Naive thymus-derived CD4-positive, alpha-beta T cell (primary cell): ENCODE measurements at regions not wholly inside any gene's neighbourhood (a gene's known extent, or its start where the extent isn't known, plus 50 kb on each side); places are given as distances from the start of the nearest gene placed in this dataset.

Experiments used
- ATAC-seq: fragments of 150-1000 bp; cut with Tn5 transposase; 2 replicates; pipeline ENCODE4 v1.10.0; 2021; ENCODE audit warnings: mild to moderate bottlenecking, moderate library complexity
- CTCF ChIA-PET: fragments of 350-600 bp; sonication (Branson Sonifier 250); formaldehyde crosslinking; loops from one replicate; lab custom pipeline; 2021; ENCODE audit warnings: antibody characterized with exemption; lab: Charles Lee
- POLR2A ChIA-PET: fragments of 350-600 bp; sonication (Branson Sonifier 250); formaldehyde crosslinking; loops from one replicate; lab custom pipeline; 2021; ENCODE audit warnings: antibody characterized with exemption, inconsistent platforms; lab: Charles Lee
- DNase-seq, 9 donors: peaks; one replicate each; pipeline versions ENCODE4 v3.0.0 to v3.0.0-alpha.2; 2020 to 2022; ENCODE audit warnings: mixed read lengths in 1 of 9
- H3K27ac ChIP-seq: one replicate; pipeline ENCODE4 v1.7.0; 2013; ENCODE audit warnings: mild to moderate bottlenecking, low read depth, low read length, moderate library complexity
- H3K27me3 ChIP-seq, 2 donors: one replicate each; pipeline ENCODE4 v1.7.0; 2013; ENCODE audit warnings: low read length in 2 of 2, mild to moderate bottlenecking in 2 of 2, moderate library complexity in 2 of 2; ENCODE audit not compliant: control insufficient read depth in 2 of 2, insufficient read depth in 2 of 2
- H3K36me3 ChIP-seq, 3 experiments: 1 replicate in 2 of 3; 2 replicates in 1 of 3; pipeline ENCODE4 v1.7.0; 2013; ENCODE audit warnings: low read length in 3 of 3, mild to moderate bottlenecking in 3 of 3, moderate library complexity in 1 of 3; ENCODE audit not compliant: insufficient read depth in 3 of 3, control insufficient read depth in 2 of 3
- H3K4me1 ChIP-seq, 2 donors: one replicate each; pipeline ENCODE4 v1.7.0; 2013; ENCODE audit warnings: low read length in 2 of 2, mild to moderate bottlenecking in 2 of 2, moderate library complexity in 1 of 2; ENCODE audit not compliant: control insufficient read depth in 2 of 2, insufficient read depth in 2 of 2
- H3K4me3 ChIP-seq: 2 replicates; pipeline ENCODE4 v1.7.0; 2013; ENCODE audit warnings: mild to moderate bottlenecking, low read length
- H3K9me3 ChIP-seq, 3 experiments: 1 replicate in 2 of 3; 2 replicates in 1 of 3; pipeline ENCODE4 v1.7.0; 2013; ENCODE audit warnings: low read length in 3 of 3; ENCODE audit not compliant: control insufficient read depth in 2 of 3
- H3K27ac Mint-ChIP-seq, 9 donors: one replicate each; pipeline ENCODE4 v1.8.0; 2020 to 2022; ENCODE audit warnings: mixed read lengths in 9 of 9, mild to moderate bottlenecking in 8 of 9, moderate library complexity in 5 of 9, inconsistent platforms in 2 of 9
- H3K27me3 Mint-ChIP-seq, 5 donors: one replicate each; pipeline ENCODE4 v1.8.0; 2021 to 2022; ENCODE audit warnings: mixed read lengths in 5 of 5, mild to moderate bottlenecking in 1 of 5
- H3K36me3 Mint-ChIP-seq, 5 donors: one replicate each; pipeline ENCODE4 v1.8.0; 2020 to 2022; ENCODE audit warnings: mixed read lengths in 5 of 5, mild to moderate bottlenecking in 3 of 5, inconsistent platforms in 1 of 5
- H3K4me1 Mint-ChIP-seq, 7 donors: one replicate each; pipeline ENCODE4 v1.8.0; 2020 to 2022; ENCODE audit warnings: mixed read lengths in 7 of 7, mild to moderate bottlenecking in 3 of 7, inconsistent platforms in 1 of 7
- H3K4me3 Mint-ChIP-seq, 10 donors: one replicate each; pipeline ENCODE4 v1.8.0; 2020 to 2022; ENCODE audit warnings: mild to moderate bottlenecking in 10 of 10, mixed read lengths in 10 of 10, moderate library complexity in 6 of 10, inconsistent platforms in 2 of 10
- H3K9me3 Mint-ChIP-seq, 11 donors: one replicate each; pipeline ENCODE4 v1.8.0; 2020 to 2022; ENCODE audit warnings: mixed read lengths in 11 of 11, mild to moderate bottlenecking in 4 of 11, inconsistent platforms in 1 of 11, moderate library complexity in 1 of 11
- intact Hi-C, 2 donors: fragments of 100-400 bp; cut with micrococcal nuclease; formaldehyde crosslinking; loops; one replicate each; pipeline ENCODE4 v1.15.1; 2023

- POLR2A ChIA-PET = no interaction called here
- no peaks in the 10 kb centered on the region for H3K4me1 Mint-ChIP-seq
Measured at GRCh38 chr2:52897511-52898044, 870.0 kb upstream of the CHAC2 start.

GRCh38 chr2:52895726-52896340 lies 871.8 kb upstream of the CHAC2 start:
- no peaks in the 10 kb centered on the region for H3K4me1 Mint-ChIP-seq

More at GRCh38 chr2:52897511-52898044, 870.0 kb upstream of the CHAC2 start:
- Mint-ChIP-seq H3K27me3 (peaks cover 0 to 7% (median 0%) of the 10 kb centered on the region in 5 donors), H3K4me3 (no peak overlapping the region), H3K36me3 (peaks cover 0 to 3% (median 0%) of the 10 kb centered on the region in 5 donors), H3K27ac (no peak overlapping the region), H3K9me3 (peaks cover 5 to 48% (median 19%) of the 10 kb centered on the region in 11 donors)
- Histone ChIP-seq H3K27me3 (no peaks in the 10 kb centered on the region), H3K9me3 (no peaks in the 10 kb centered on the region), H3K4me3 (no peak overlapping the region), H3K27ac (no peak overlapping the region), H3K4me1 (no peaks in the 10 kb centered on the region), H3K36me3 (no peaks in the 10 kb centered on the region)
- ATAC-seq = no peak
- no peak for DNase-seq
- intact Hi-C loops = no loop called here
- CTCF ChIA-PET = no interaction called here

GRCh38 chr2:52886556-52886955 lies 881.0 kb upstream of the CHAC2 start:
- intact Hi-C loops = no loop called here
- Mint-ChIP-seq H3K27me3 (no peaks in the 10 kb centered on the region), H3K36me3 (no peaks in the 10 kb centered on the region), H3K27ac (no peak overlapping the region), H3K9me3 (peaks cover 0 to 8% (median 0%) of the 10 kb centered on the region in 11 donors), H3K4me1 (no peaks in the 10 kb centered on the region), H3K4me3 (no peak overlapping the region)
- H3K4me3 ChIP-seq = no peak overlapping the region
- ATAC-seq (no peak), DNase-seq (no peak)
- no peak overlapping the region for H3K27ac ChIP-seq
- no peaks in the 10 kb centered on the region for H3K36me3 ChIP-seq
- H3K9me3 ChIP-seq = no peaks in the 10 kb centered on the region
- CTCF ChIA-PET = no interaction called here
- POLR2A ChIA-PET = no interaction called here
- H3K4me1 ChIP-seq = no peaks in the 10 kb centered on the region
- H3K27me3 ChIP-seq = no peaks in the 10 kb centered on the region

More at GRCh38 chr2:52895726-52896340, 871.8 kb upstream of the CHAC2 start:
- H3K36me3 Mint-ChIP-seq = peaks cover 0 to 4% (median 0%) of the 10 kb centered on the region in 5 donors
- H3K27me3 ChIP-seq = no peaks in the 10 kb centered on the region
- DNase-seq (no peak), ATAC-seq (no peak)
- no peak overlapping the region for H3K4me3 ChIP-seq
- no peaks in the 10 kb centered on the region for H3K4me1 ChIP-seq
- no peak overlapping the region for H3K27ac ChIP-seq
- peaks cover 9 to 58% (median 17%) of the 10 kb centered on the region in 11 donors for H3K9me3 Mint-ChIP-seq
- H3K27me3 Mint-ChIP-seq = peaks cover 0 to 7% (median 0%) of the 10 kb centered on the region in 5 donors
- H3K4me3 Mint-ChIP-seq = no peak overlapping the region
- H3K9me3 ChIP-seq = no peaks in the 10 kb centered on the region
- ChIA-PET POLR2A (no interaction called here), CTCF (no interaction called here)
- intact Hi-C loops = no loop called here
- H3K36me3 ChIP-seq = no peaks in the 10 kb centered on the region
- no peak overlapping the region for H3K27ac Mint-ChIP-seq

- ATAC-seq (no peak), DNase-seq (no peak)
- Mint-ChIP-seq H3K36me3 (no peaks in the 10 kb centered on the region), H3K4me1 (no peaks in the 10 kb centered on the region), H3K27me3 (no peaks in the 10 kb centered on the region), H3K9me3 (peaks cover 0 to 7% (median 0%) of the 10 kb centered on the region in 11 donors), H3K27ac (no peak overlapping the region), H3K4me3 (no peak overlapping the region)
- ChIA-PET POLR2A (no interaction called here), CTCF (no interaction called here)
- H3K9me3 ChIP-seq = no peaks in the 10 kb centered on the region
- no peak overlapping the region for H3K4me3 ChIP-seq
- intact Hi-C loops = no loop called here
- H3K4me1 ChIP-seq = no peaks in the 10 kb centered on the region
- H3K27me3 ChIP-seq = no peaks in the 10 kb centered on the region
- no peaks in the 10 kb centered on the region for H3K36me3 ChIP-seq
- no peak overlapping the region for H3K27ac ChIP-seq
Measured at GRCh38 chr2:52884761-52885352, 882.7 kb upstream of the CHAC2 start.

GRCh38 chr2:52882974-52883373 lies 884.6 kb upstream of the CHAC2 start:
- Histone ChIP-seq H3K4me1 (no peaks in the 10 kb centered on the region), H3K27me3 (no peaks in the 10 kb centered on the region), H3K4me3 (no peak overlapping the region), H3K27ac (no peak overlapping the region), H3K9me3 (no peaks in the 10 kb centered on the region), H3K36me3 (no peaks in the 10 kb centered on the region)
- Mint-ChIP-seq H3K27me3 (no peaks in the 10 kb centered on the region), H3K9me3 (peaks cover 0 to 11% (median 0%) of the 10 kb centered on the region in 11 donors), H3K36me3 (no peaks in the 10 kb centered on the region), H3K4me1 (no peaks in the 10 kb centered on the region), H3K4me3 (no peak overlapping the region), H3K27ac (no peak overlapping the region)
- ATAC-seq (no peak), DNase-seq (no peak)
- ChIA-PET CTCF (no interaction called here), POLR2A (no interaction called here)
- intact Hi-C loops = no loop called here

- ChIA-PET CTCF (no interaction called here), POLR2A (no interaction called here)
- H3K4me3 Mint-ChIP-seq = no peak overlapping the region
- ATAC-seq (no peak), DNase-seq (no peak)
- Histone ChIP-seq H3K36me3 (no peaks in the 10 kb centered on the region), H3K4me1 (no peaks in the 10 kb centered on the region), H3K27me3 (no peaks in the 10 kb centered on the region), H3K9me3 (no peaks in the 10 kb centered on the region), H3K27ac (no peak overlapping the region), H3K4me3 (no peak overlapping the region)
- no peaks in the 10 kb centered on the region for H3K36me3 Mint-ChIP-seq
- H3K4me1 Mint-ChIP-seq = no peaks in the 10 kb centered on the region
- no peaks in the 10 kb centered on the region for H3K27me3 Mint-ChIP-seq
- intact Hi-C loops = no loop called here
- H3K27ac Mint-ChIP-seq = no peak overlapping the region
- peaks cover 0 to 10% (median 0%) of the 10 kb centered on the region in 11 donors for H3K9me3 Mint-ChIP-seq
Measured at GRCh38 chr2:52881606-52882005, 886.0 kb upstream of the CHAC2 start.

- CTCF ChIA-PET = no interaction called here
- no peak overlapping the region for H3K27ac ChIP-seq
- H3K9me3 Mint-ChIP-seq = peaks cover 0 to 11% (median 0%) of the 10 kb centered on the region in 11 donors
- H3K4me3 ChIP-seq = no peak overlapping the region
- DNase-seq = no peak
- no peaks in the 10 kb centered on the region for H3K9me3 ChIP-seq
- H3K27me3 Mint-ChIP-seq = no peaks in the 10 kb centered on the region
- no peaks in the 10 kb centered on the region for H3K4me1 ChIP-seq
- H3K36me3 Mint-ChIP-seq = no peaks in the 10 kb centered on the region
- H3K36me3 ChIP-seq = no peaks in the 10 kb centered on the region
- intact Hi-C loops = no loop called here
- ATAC-seq = no peak
- no peak overlapping the region for H3K4me3 Mint-ChIP-seq
- no peaks in the 10 kb centered on the region for H3K4me1 Mint-ChIP-seq
- no peak overlapping the region for H3K27ac Mint-ChIP-seq
- POLR2A ChIA-PET = no interaction called here
- H3K27me3 ChIP-seq = no peaks in the 10 kb centered on the region
Measured at GRCh38 chr2:52880872-52881271, 886.7 kb upstream of the CHAC2 start.
